Hematopoietic multipotent progenitor cell treated with erythropoietin and hydrocortisone succinate and interleukin-3 and kit ligand, for 4 days (in vitro differentiated cells): ENCODE measurements at regions not wholly inside any gene's neighbourhood (a gene's known extent, or its start where the extent isn't known, plus 50 kb on each side); places are given as distances from the start of the nearest gene placed in this dataset.
A peak's percentile ranks its signal among the peaks of the same experiment; 100 is the strongest.

Experiments used
- DNase-seq: peaks from one replicate; pipeline ENCODE4 v3.0.0-alpha.2; 2015

DNA sequence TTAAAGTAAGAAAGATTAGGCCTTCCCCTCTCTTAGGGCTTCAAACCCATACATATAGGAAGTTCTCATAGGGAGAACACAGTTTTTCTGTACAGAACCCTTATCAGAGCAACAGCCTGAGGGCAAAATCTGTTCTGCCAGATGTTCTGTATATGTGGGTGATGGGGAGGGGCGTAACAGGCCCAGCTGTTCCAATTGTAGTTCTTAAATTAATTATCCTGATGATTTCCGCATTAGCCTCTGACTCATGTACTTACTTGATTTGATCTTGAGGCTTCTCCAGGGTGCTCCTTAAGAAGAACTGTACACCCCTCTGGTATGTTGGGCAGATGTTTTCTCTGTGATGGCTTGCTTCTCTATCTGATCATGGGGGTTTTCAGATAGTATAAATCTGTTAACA is 123.1 kb upstream of the C11orf87 start:
- DNase-seq: no peak

DNA sequence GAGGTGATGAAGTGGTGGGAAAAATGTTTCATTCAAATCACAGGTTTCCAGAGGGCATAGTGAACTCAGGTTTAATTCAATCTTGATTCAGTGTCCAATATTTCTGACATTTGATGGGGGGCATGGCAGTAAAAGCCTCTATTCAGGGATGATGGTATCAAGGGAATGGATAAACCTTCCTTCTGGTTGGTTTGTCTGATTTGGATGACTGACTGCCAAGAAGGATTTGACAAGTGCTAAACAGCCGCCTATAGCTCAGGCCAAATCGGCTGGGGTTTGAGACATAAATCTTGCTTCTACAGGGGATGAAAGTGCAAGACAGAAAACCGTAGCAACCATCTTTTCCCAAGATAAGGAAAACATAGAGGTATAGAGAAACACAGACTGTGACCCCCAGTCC is 121.8 kb upstream of the C11orf87 start:
- DNase-seq: no peak

DNA sequence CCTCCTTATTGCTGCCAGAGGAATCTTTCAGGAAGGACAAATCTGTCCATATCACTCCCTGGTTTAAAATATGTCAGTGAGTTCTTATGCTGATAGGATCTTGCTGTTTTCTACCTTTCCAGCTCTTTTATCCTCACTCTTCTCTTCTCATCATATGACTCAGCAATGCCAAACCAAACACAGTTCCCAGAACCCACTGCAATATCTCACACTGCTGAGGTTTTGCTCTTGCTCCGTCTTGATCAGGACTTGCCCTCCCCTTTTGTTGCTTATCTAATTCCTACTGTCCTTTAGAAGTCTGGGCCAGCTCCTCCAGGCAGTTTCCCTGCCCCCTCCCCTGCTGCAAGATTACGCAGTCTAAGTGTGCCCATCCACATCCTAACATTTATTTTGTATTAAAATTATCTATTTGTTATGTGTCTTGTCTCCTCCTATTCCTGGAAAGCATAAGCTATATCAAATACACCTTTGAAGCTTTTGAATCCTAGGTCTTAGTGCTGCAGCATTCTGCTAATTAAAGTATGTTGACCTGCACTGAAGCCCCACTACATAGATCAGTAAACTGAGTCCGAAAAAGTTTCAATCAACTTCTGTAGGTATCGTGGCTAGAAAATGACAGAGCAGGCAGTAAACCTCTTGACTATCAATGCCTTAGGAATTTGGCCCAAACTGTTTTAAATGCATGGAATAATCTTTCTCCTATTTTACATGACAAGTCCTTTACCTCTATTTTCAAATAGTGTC is 119.2 kb upstream of the C11orf87 start:
- no peak for DNase-seq

DNA sequence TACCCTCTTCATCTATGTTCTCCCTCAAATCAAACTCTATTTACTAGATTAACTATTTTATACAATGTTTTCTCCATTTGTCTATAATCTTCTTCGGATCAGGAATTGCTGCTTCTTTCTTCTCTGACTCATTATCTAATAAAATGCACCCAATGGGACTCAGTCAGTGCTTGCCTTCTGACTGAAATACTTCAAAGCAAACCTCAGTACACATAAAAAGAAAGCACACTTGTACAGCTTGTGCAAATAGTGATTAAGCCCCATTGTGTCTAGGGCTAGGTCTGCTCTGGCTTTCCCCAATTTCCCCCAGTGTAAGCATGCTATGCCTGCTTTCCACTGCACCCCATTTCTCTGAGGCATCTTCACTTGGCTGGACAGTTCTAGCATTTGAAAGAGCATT is 118.6 kb upstream of the C11orf87 start:
- DNase-seq: no peak

DNA sequence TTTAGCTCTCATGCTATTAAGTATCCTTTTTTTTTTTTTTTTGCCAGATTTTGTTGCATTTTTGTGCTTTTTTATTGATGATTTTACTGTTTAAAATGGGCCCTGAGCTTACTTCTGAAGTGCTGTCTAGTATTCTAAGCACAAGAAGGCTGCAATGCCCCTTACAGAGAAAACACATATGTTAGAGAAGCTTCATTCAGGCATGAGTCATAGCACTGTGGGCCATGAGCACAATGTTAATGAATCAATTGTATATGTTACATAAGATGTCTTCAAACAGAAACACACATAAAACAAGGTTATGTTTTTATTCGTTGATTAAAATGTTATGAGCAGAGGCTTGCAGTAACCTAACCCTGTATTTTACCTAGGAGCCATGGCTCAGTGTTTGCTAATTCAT is 117.8 kb upstream of the C11orf87 start:
- DNase-seq: no peak

DNA sequence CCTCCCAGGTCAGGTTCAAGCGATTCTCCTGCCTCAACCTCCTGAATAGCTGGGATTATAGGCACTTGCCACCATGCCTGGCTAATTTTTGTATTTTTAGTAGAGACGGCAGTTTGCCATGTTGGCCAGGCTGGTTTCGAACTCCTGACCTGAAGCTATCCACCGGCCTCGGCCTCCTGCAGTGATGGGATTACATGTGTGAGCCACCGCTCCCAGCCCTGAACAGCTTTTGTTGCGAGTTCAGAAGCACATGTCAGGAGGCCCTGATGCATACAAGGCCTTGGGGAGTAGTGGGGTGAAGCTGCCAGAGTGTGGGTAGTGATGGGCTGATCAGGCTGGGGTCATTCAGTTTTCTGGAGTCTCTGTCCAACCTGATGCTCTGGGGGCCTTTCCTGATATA is 117.0 kb upstream of the C11orf87 start:
- DNase-seq: no peak

DNA sequence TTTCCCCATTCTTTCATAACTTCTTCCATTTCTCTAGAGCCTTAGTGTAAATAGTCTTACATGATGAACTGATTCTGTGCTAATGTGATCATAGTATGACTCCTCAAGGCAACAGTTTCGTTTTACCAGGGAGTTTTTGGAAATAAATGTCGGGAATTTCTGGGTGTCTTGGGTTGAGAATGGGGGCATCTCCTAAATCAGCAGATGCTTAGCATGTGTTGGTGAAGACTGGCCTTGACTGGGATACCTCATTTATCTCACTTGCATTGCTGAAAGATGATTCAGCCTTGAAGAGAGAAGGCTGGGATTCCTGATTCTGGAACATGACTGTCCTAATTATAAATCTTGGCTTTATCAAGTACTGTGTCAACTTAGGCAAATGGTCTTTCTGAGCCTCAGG is 115.7 kb upstream of the C11orf87 start:
- no peak for DNase-seq

DNA sequence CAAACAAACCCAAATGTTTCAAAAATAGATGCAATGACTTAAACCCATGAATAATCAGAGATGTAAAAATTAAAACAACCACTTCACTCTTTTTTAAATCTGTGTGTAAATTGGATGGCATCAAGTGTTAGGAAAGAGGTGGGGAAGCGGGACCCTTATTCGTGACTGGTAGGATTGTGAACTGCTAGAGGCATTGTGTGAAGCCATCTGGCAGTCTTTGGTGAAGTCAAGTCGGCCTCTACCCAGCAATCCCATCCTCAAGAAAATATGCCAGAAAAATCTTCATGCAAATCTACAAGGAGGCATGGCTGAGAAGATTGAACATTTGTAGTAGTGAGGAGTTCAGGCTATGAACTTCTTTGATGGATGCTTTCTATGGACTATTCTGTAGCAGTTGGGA is 114.6 kb upstream of the C11orf87 start:
- DNase-seq: no peak

DNA sequence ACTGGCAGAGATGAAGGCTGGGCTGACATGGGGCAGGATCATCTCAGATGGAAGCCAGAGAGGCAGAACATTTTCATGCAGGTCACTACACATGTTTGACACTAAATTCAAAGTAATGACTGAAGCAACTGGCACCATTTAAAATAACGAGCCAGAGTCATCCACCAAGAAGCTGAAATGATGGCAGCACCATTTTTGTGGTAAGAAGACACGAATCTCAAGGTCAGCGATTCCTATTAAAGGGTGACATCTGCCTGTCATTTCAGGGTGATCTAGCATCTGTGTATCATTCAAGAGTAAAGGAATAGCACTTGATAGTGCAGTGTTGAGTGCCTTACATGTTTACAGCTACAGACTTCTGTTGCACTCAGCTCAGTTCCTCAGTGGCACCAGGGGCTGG is 113.4 kb upstream of the C11orf87 start:
- no peak for DNase-seq

DNA sequence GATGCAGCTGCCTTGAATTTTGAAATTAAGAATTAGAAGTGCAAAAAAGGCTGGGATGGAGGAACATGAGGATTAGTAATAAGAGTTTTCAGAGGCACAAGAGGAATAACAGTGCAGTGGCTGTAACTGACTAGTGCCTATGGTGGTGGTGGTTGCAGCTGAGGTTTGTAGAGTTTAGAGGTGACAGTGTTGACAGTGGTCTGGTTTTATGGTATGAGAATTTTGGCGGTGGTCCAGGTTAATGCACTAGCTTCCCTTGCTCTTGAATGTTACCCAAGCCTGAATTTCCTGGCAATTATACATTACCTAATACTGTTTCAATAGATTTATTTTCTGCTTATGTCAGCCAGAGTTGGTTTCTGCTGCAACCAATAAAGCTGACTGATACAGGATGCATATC is 112.8 kb upstream of the C11orf87 start:
- peak; percentile 6 for DNase-seq

DNA sequence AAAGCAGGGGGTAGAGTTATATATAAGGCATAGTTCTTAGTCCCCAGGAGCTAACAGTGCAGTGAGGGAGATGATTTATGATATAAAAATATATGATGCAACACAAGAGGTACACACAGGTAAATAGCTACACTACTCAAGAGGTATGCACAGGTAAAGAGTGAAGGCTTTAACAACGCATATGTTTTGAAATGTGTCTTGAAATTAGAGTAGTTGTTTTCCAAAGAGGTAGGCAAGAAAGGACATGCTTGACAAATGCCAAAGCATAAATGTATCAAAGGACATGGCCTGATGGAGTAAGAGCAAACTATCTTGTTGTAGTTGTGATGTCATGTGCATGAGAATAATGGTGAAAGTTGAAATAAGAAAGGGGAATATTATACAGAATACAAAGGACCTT is 104.3 kb upstream of the C11orf87 start:
- no peak for DNase-seq

DNA sequence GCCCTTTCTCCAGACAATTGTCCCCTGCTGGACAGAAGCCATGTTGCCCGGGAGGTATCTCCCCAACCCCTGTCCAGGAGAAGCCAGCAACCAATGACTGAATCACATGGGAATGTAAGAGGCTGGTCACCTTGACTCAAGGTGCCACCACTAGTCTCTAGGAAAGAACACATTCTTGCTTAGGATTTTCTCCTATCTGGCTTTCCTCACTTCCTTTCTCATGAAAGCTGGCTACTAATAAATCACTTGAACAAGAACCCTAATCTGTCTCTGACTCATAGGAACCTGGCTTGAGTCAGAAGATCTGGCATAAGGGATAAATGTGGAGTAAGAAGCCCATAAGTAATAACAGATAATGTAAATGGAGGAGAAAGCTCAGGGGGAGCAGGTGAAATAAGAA is 101.4 kb upstream of the C11orf87 start:
- no peak for DNase-seq

DNA sequence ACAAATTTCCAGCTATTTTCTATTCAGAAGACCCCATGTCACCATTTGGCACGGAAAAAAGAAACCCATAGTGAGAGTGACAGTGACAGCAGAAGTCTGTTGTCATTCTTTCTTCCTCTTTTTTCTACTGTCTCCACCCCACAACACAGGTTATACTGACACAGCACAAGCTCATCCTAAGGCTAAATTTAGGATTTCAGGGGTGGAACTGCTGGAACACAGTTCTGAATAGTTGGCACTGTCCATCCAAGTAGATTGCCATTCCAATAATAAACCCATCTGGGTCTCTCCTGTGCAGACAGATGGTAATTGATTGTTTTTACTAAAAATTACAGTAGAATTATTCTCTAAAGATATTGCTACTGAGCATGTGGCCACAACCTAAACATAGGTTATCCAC is 95.2 kb upstream of the C11orf87 start:
- no peak for DNase-seq

DNA sequence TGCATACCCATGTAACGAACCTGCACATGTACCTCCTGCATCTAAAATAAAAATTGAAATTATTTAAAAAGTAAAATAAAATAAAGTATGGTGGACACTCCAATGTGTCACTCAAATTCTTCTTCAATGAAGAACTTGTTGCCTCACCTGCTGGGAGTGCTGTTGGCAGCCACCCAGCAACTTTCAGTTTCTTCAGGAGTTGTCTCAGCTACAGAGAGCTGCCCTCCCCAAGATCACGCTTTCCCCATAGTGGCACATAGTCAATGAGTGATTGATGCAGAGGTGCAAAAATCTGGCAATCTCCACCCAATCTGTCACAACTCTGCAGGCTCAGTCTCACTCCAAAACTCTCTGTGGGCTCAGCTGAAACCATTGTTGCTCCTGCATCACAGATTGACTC is 92.3 kb upstream of the C11orf87 start:
- no peak for DNase-seq

DNA sequence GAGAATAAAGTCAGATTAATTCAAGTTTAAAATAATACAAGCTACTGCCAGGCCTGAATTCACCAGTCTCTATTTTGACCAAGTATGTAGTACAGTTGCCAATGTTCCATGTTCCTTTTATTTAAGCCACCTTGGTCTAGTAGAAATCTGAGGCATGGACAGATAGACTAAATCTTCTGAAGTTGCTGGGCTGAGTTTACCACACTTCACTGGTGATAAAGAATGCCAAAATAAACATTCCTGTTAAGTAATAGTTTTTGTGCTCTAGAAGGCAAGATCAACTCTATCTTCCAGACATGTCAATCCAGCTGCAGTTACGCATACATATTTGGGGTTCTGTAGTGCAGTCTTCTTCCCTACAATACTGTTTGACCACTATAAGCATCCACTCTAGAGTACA is 83.9 kb upstream of the C11orf87 start:
- DNase-seq: no peak

DNA sequence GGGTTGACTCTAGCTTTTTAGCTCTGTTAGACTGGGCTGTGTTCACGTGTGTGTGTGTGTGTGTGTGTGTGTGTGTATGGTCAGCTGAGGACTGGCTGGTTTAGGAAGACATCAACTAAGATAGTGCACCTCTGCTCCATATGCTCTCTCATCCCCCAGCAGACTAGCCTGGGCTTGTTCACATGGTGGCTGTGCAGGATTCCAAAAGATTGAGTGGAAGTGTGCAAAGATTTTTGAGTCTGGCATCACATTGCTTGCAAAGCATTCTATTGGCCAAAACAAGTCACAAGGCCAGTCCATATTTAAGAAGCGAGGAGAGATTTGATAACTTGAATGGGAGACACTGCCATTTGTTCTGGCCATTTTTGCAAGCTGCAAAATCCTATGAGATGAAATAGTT is 79.7 kb upstream of the C11orf87 start:
- no peak for DNase-seq

DNA sequence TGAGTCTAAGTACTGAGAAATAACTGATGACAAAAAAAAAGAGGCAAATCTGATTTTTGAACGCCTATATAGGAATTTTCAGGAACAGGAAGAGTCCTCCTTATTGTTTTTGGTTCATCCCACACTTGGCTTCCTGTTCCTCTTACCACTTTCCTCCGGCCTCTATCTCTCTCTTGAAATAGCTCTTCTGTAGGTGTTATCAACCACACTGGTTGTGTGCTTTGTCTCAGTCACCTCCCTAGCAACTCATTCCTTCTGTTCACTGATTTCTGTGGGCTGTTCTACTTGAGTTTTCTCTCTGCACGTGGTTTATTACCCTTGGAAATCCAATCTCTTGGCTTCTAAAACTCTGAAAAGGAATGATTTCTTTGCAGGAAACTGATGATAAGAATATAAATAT is 78.7 kb upstream of the C11orf87 start:
- DNase-seq: no peak

DNA sequence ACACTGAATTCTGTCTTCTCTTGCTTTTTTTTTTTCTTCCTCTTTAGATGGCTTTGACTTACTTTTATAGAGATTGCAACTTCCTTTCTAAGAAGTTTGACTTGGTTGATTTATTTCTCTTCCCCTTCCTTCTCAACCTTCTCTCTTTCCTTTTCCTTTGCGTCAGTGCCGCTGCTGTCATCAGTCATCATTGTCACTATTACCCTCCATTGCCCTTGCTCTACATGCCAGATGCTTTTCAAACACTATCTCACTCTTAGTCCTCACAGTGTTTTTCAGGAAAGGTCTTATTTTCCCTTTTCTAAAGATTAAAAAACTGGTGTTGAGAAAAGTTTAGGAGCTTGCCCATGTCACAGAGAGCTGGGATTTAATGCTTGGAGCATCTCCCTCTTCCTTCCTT is 74.7 kb upstream of the C11orf87 start:
- DNase-seq: no peak

DNA sequence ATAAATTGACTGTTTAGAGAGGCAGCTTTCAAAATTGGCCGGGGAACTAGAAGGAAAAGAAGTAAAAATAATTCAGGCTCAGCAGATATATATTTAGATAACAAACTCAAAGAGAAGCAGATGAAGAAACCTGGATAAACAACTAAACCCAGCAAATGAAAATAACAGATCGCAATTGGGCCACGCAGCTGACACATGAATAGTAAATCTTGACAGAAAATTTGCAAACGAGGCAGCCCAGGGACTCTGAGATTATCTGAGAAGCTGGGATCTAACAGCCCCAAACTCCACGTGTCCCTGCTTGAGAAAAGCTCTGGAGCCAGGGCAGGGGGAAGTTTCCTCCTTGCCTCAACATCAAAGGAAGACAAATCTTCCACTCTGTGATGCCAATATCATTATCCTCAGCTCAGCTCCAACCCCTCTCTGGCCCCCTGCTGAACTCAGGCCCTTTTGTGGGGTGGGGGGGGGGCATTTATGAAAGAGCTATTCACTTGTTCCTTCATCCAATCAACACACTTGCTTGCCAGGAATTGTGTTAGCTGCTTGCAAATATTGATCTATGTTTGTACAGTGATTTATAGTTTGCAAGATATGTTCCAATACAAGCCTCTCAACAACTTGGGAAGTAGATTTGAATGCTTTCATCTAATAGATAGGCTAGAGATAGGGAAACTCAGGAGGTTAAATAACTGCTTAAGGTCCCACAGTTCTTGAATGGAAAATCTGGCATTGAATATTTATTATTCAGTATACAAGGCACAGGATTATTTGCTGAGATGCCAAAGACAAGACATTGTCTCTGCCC is 72.5 kb upstream of the C11orf87 start:
- DNase-seq: no peak

DNA sequence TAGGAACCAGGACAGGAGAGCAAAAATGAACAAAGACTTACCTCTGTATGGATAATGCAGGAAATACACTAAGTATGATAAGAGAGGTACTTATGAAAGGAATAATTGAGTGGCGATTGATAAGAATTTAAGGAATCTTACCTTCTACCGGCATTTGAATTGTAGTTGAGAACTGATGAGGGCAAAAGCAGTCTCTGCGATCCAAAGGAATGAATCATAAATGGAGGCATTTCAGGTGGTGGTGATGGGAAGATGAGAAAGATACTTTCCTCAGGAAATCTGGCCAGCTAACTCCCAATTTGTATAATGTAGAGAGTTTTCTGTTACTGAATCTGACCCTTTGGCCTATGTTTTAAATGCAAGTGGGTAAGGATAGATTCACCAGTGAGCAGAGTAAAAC is 71.9 kb upstream of the C11orf87 start:
- DNase-seq: no peak

DNA sequence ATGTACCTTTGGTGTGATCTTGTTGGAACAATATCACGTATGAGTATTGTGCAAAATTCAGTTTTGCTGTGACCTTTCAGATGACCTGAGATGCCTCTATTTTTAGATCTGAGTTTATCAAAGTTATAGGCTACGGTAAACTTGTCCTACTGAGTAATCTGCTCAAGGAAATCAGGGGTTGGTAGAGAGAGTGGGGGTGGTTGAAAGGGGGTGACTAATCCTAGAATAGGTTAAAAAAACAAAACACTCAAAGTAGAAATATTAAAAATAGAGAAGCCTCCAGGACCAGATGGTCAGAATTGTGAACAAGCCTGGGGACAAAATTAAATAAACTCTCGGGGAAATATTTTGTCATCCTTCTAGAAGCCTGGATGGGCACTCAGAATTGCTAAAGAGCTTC is 59.9 kb upstream of the C11orf87 start:
- DNase-seq: no peak

DNA sequence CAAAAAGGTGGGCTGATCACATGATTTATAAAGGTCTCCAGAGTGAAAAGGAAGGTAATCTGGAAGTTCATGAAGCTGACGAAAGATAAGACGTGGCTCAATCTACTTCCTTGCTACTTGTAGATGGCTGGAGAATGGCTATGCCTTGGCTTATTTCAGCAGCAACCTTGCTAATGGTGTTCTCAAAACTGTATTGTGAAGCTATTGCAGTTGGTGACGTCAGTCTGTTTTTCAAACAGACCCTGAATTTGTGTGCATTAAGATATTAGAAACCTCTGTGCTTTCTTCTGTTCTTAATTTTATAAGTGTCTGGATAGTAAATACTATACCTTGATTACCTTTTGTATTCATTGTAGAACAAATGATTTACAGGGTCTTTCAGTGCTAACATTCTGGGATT is 58.3 kb upstream of the C11orf87 start:
- no peak for DNase-seq

DNA sequence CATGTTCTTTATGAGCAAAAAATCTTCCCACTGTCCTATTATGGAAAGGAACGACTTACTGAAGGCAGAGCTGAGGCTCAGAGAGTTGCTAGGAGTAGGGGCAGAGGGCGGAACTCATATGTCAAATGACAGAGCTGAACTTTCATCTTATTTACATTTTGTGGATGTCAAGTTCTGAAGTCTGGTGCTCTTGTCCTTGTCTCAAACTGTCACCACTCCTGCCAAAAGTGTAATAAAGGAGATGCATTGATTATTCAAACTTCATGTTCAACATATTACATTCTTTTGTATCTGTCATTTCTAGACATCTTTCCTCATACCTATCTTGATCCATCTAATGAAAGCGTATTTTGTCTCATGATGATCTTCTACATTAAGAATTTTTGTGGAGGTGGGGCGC is 57.1 kb upstream of the C11orf87 start:
- DNase-seq: no peak

DNA sequence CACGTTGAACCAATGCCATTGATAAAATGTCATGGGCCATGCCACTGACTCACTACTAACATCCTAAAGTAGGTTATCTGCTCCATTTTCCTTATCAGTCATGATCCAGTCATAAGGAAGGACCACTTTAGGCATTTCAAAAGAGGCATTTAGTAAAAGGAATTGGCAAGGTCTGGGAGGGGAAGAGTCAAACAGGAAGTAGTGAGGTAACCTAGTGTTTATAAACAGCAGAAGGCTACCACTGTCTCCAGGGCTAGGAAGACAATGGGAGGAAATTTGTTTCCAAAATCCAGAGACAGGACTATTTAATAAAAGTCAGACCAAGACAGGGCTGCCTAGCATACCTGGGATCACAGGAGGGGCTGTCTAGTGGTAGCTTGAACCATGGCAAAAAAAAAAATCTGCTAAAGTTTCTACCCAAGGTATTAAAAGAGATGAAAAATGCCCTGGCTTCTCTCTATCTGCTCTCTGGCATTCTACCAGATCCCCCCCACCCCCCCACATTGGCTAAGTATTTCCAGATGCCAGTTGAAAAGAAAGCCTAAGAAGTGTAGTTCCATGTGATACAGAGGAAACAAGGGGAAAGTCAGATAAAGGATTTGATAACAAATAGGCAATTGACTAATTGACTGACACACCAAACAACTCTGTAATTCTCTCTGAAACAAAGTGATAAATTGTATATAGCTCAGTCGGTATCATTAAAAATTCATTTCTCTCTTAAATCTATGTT is 50.4 kb upstream of the C11orf87 start:
- no peak for DNase-seq
